Left ventricle myocardium inferior (tissue), 1 donor: ENCODE measurements at regions not wholly inside any gene's neighbourhood (a gene's known extent, or its start where the extent isn't known, plus 50 kb on each side); places are given as distances from the start of the nearest gene placed in this dataset.

Source experiments
- DNase-seq: peaks from one replicate; pipeline ENCODE4 v3.0.0-alpha.2; 2020
- H3K27ac ChIP-seq: fragments of 200-600 bp; replicated peaks from 2 replicates; pipeline ENCODE4 v1.8.0; 2021
- H3K27me3 ChIP-seq: fragments of 200-600 bp; 2 replicates; pipeline ENCODE4 v1.8.0; 2021; ENCODE audit warnings: low read depth
- H3K36me3 ChIP-seq: fragments of 200-600 bp; 2 replicates; pipeline ENCODE4 v1.8.0; 2021
- H3K4me1 ChIP-seq: fragments of 200-600 bp; 2 replicates; pipeline ENCODE4 v1.8.0; 2021
- H3K4me3 ChIP-seq: fragments of 200-600 bp; 2 replicates; pipeline ENCODE4 v1.8.0; 2021; ENCODE audit warnings: mild to moderate bottlenecking, moderate library complexity
- H3K9me3 ChIP-seq: fragments of 200-600 bp; replicated peaks from 2 replicates; pipeline ENCODE4 v1.8.0; 2021
- intact Hi-C: fragments of 100-400 bp; cut with micrococcal nuclease; formaldehyde crosslinking; loops from one replicate; pipeline ENCODE4 v1.11.0; 2022
- TF ChIP-seq, protein P1 (sequence below): fragments of 200-600 bp; IDR thresholded peaks from 2 replicates; pipeline ENCODE4 v1.8.0; 2021; ENCODE audit warnings: antibody characterized with exemption, mild to moderate bottlenecking, borderline replicate concordance
- donor health status: DM: no; HTN: yes; CAD: no; lungs with severe emphysema.

DNA sequence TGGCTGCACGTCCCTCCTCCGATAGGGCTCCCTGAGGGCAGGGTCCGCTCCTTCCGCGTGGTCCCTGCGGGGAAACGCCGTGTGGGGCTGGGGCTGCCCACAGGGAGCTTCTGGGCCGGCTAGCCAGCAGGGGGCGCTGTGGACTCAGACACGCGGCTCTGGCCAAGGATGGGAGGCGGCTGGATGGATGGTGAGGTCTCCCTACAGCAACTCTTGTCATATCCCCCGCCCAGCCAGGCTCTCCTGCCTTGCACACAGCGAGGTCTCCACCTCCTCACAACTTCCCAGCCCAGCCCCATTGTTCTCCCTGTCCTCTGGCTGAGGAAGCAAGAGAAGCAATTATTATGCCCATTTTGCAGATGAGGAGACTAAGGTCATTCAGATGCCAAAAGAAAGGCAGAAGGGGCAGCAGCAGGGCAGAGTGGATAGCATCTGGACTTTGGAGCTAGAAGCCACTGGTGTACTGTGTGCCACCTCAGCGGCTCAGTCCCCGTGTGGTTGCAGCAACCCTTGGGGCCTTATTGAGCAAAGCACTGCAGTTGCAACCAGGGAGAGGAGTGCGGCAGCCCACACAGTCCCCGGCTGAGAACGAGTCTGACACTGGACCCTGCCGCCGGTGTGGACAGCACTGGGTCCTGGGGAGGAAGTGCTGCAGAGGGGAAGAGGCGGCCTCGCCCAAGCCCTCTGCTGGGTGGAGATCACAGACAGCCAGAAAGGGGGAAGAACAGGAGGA, 99.0 kb downstream of the ZFP36L2 start:
- Histone ChIP-seq H3K4me1 (peaks cover 50% of the 10 kb centered on the region), H3K27ac (peak overlapping the region; percentile 65), H3K4me3 (no peak overlapping the region), H3K27me3 (no peaks in the 10 kb centered on the region), H3K9me3 (no peaks in the 10 kb centered on the region), H3K36me3 (no peaks in the 10 kb centered on the region)
- TF ChIP-seq, protein P1, sequence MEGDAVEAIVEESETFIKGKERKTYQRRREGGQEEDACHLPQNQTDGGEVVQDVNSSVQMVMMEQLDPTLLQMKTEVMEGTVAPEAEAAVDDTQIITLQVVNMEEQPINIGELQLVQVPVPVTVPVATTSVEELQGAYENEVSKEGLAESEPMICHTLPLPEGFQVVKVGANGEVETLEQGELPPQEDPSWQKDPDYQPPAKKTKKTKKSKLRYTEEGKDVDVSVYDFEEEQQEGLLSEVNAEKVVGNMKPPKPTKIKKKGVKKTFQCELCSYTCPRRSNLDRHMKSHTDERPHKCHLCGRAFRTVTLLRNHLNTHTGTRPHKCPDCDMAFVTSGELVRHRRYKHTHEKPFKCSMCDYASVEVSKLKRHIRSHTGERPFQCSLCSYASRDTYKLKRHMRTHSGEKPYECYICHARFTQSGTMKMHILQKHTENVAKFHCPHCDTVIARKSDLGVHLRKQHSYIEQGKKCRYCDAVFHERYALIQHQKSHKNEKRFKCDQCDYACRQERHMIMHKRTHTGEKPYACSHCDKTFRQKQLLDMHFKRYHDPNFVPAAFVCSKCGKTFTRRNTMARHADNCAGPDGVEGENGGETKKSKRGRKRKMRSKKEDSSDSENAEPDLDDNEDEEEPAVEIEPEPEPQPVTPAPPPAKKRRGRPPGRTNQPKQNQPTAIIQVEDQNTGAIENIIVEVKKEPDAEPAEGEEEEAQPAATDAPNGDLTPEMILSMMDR = peak; percentile 71
- intact Hi-C loops = loop anchor here (10.0 kb wide), 1 partner anchor 357 kb away; no protein-coding TSS in a partner anchor
- DNase-seq = peak; percentile 70

DNA sequence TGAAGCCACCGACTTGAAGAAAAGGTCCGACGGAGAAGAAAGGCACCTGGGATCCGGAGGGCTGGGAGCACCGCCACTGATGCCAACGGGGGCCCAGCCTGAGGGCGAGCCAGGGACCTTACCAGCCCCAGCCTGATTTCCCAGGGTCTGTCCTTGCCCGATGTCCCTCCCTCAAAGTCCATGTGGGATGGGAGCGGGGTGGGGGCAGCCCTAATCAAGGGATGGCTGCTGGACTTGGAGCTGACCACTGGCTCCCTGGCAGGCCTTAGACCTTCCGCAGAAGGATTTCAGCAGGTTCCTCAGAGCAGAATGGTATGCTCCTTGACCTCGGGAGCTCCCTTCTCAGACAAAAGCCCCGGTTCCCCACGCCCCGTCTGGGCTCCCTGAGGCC, 99.6 kb downstream of the ZFP36L2 start:
- no peak overlapping the region for H3K27ac ChIP-seq
- no peaks in the 10 kb centered on the region for H3K9me3 ChIP-seq
- H3K27me3 ChIP-seq = no peaks in the 10 kb centered on the region
- no peak for DNase-seq
- intact Hi-C loops = loop anchor here (10.0 kb wide), 1 partner anchor 358 kb away; no protein-coding TSS in a partner anchor
- no peak overlapping the region for H3K4me3 ChIP-seq
- peaks cover 46% of the 10 kb centered on the region for H3K4me1 ChIP-seq
- no peaks in the 10 kb centered on the region for H3K36me3 ChIP-seq
- TF ChIP-seq, protein P1 = no peak

DNA sequence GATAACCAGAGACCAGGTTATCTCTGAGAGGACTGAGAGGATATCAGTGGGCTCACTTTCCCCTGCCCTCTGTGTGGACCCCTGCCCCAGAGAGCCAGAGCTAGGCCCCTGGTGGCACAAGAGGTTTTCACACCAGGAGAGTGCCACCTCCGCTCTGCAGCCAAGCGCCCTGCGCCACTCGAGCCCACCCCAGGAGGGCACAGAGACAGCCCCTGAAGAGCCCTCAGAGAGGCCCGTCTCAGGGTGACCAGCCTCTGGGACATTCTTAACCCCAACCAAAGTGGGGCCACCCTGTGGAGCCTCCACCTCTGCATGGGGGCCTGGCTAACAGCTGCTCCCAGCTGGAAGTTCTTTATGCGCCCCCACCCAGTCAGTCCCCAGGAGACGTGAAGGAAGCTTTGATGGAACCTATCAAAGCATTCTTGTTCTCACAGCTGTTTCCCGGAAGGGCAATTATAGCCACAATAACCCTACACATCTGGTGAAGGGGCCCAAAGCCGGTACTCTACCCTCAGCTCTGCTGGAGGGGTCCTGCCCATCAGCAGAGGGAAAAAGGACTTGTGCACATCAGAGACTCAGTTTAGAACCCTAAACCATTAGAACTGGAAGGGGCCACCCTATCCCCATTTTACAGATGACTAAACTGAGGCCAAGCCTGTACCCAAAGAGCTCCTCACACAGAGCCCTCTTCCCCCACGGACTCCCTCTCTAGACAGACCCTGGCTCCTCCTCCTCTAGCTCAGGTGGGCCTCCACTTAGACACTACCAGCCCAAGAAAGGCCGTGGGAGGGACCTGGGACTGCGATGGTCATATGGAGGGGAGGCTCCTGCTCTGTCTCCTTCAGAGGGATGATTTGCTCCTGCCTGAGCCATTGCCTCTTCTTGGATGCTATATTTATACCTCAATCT, 101.1 kb downstream of the ZFP36L2 start:
- no peak for DNase-seq
- TF ChIP-seq, protein P1 = no peak
- Histone ChIP-seq H3K27ac (no peak overlapping the region), H3K27me3 (no peaks in the 10 kb centered on the region), H3K9me3 (no peaks in the 10 kb centered on the region), H3K4me1 (peaks cover 31% of the 10 kb centered on the region), H3K36me3 (no peaks in the 10 kb centered on the region), H3K4me3 (no peak overlapping the region)
- intact Hi-C loops = loop anchor here (10.0 kb wide), 1 partner anchor 359 kb away; no protein-coding TSS in a partner anchor

DNA sequence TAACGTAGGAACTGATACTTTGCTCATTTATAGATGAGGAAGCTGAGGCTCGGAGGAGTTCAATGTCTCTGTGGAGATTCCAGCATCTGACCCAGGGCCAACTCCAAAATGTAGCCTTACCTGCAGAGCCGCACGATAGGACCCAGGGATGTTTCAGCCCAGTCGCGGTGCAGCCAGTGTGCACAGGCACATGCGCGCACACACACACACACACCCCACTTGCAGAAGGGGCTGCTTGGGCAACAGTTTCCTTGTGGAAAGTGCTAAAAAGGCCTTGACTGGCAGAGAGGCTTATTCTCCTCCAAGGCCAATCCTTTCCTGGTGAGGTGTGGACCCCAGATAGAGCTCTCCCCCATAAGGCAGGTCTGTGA, 101.7 kb downstream of the ZFP36L2 start:
- Histone ChIP-seq H3K36me3 (no peaks in the 10 kb centered on the region), H3K27ac (no peak overlapping the region), H3K9me3 (peaks cover 1% of the 10 kb centered on the region), H3K4me3 (no peak overlapping the region), H3K27me3 (no peaks in the 10 kb centered on the region), H3K4me1 (peaks cover 24% of the 10 kb centered on the region)
- no peak for DNase-seq
- TF ChIP-seq, protein P1 = no peak
- intact Hi-C loops = loop anchor here (10.0 kb wide), 1 partner anchor 360 kb away; no protein-coding TSS in a partner anchor

DNA sequence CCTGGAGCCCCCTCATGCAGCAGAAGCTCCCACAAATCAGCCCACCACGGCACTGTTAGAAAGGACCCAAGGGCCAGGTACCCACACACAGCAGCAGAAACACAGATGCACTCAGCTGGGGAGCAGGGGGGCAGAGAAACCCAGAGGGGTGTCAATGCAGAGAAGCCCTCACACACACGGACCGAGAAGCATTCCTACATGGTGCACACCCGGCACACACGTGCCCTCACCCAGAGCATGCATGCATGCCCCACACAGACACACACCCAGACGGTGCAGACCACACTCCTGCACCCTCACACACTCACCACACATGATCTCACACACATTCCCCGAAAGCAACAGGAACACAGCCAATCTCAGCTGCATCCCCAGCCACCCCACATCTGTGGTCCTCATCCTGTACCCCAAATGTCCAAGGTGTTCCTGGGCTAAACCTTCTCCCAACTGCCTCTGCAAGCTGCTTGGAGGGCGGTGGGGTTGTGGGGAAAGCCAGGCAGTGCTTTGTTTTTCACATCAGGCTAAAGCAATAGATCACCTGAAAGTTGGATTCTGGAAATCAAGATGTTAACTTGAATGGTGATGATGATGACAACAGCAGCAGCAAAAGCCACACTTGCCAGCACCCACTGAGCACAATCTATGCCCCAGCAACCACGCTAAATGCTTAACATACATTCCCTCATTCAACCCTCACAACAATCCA, 102.3 kb downstream of the ZFP36L2 start:
- H3K36me3 ChIP-seq = no peaks in the 10 kb centered on the region
- no peak overlapping the region for H3K4me3 ChIP-seq
- H3K27ac ChIP-seq = no peak overlapping the region

More for the DNA sequence above, 102.3 kb downstream of the ZFP36L2 start:
- no peaks in the 10 kb centered on the region for H3K27me3 ChIP-seq
- intact Hi-C loops = loop anchor here (10.0 kb wide), 1 partner anchor 361 kb away; no protein-coding TSS in a partner anchor
- no peak for DNase-seq
- H3K4me1 ChIP-seq = peaks cover 22% of the 10 kb centered on the region
- TF ChIP-seq, protein P1 = no peak
- peaks cover 7% of the 10 kb centered on the region for H3K9me3 ChIP-seq
